ENCODE measurements at regions not wholly inside any gene's neighbourhood (a gene's known extent, or its start where the extent isn't known, plus 50 kb on each side); places are given as distances from the start of the nearest gene placed in this dataset.

GRCh38 chr3:55286693-55287092 lies 200.4 kb downstream of the WNT5A start:
- TF ChIP-seq POLR2AphosphoS5 (IDR thresholded peaks at IDR 0.05; ENCODE audit: borderline replicate concordance, low read depth, low read length) = no peak
- TF ChIP-seq EZH2 (IDR thresholded peaks at IDR 0.05) = no peak

All from SK-N-MC (cell line).